CD14-positive monocyte (primary cell): ENCODE measurements at regions not wholly inside any gene's neighbourhood (a gene's known extent, or its start where the extent isn't known, plus 50 kb on each side); places are given as distances from the start of the nearest gene placed in this dataset.

ENCODE experiments used
- DNase-seq, 3 donors: peaks; one replicate each; pipeline ENCODE4 v3.0.0-alpha.2; 2011 to 2022
- H2AFZ ChIP-seq: 2 replicates; pipeline ENCODE4 v1.6.0; 2012; ENCODE audit warnings: mild to moderate bottlenecking, low read depth, low read length, inconsistent platforms; ENCODE audit not compliant: insufficient read depth, poor library complexity, severe bottlenecking
- H3K27ac ChIP-seq, 2 donors: 1 replicate in 1 of 2; 2 replicates in 1 of 2; pipeline ENCODE4 v1.5.1; 2012 to 2013; ENCODE audit warnings: low read length in 2 of 2, control low read depth in 1 of 2, inconsistent platforms in 1 of 2, low read depth in 1 of 2, mild to moderate bottlenecking in 1 of 2
- H3K27me3 ChIP-seq, 2 donors: one replicate each; pipeline versions ENCODE4 v1.6.0 to v1.6.1; 2011 to 2013; ENCODE audit warnings: low read length in 2 of 2; ENCODE audit not compliant: control insufficient read depth in 2 of 2, insufficient read depth in 2 of 2
- H3K36me3 ChIP-seq, 2 donors: replicated peaks in 1 of 2; 1 replicate in 1 of 2; 2 replicates in 1 of 2; pipeline versions ENCODE4 v1.5.1 to v1.6.1; 2012 to 2013; ENCODE audit warnings: low read length in 2 of 2, control low read depth in 1 of 2, inconsistent platforms in 1 of 2, mild to moderate bottlenecking in 1 of 2; ENCODE audit not compliant: insufficient read depth in 2 of 2, control insufficient read depth in 1 of 2
- H3K4me1 ChIP-seq, 2 donors: 1 replicate in 1 of 2; 2 replicates in 1 of 2; pipeline versions ENCODE4 v1.5.1 to v1.6.1; 2012 to 2013; ENCODE audit warnings: low read length in 2 of 2, control low read depth in 1 of 2, inconsistent platforms in 1 of 2, mild to moderate bottlenecking in 1 of 2, moderate library complexity in 1 of 2; ENCODE audit not compliant: insufficient read depth in 2 of 2, control insufficient read depth in 1 of 2
- H3K4me2 ChIP-seq: replicated peaks from 2 replicates; pipeline ENCODE3; 2012; ENCODE audit warnings: low read length, moderate library complexity, mild to moderate bottlenecking; ENCODE audit not compliant: poor library complexity, severe bottlenecking; ENCODE audit errors: extremely low read depth
- H3K4me3 ChIP-seq, 3 experiments: fragments of 200-600 bp in 1 of 3; sonication (generic) in 1 of 3; replicated peaks in 1 of 3; 1 replicate in 2 of 3; 2 replicates in 1 of 3; pipeline ENCODE4 v1.5.1; 2011 to 2013; ENCODE audit warnings: low read length in 3 of 3, mild to moderate bottlenecking in 3 of 3, control low read depth in 2 of 3, low read depth in 2 of 3, inconsistent platforms in 1 of 3, moderate library complexity in 1 of 3
- H3K79me2 ChIP-seq: 2 replicates; pipeline ENCODE4 v1.6.0; 2012; ENCODE audit warnings: mild to moderate bottlenecking, control low read depth, inconsistent platforms, low read length, moderate library complexity; ENCODE audit not compliant: insufficient read depth
- H3K9ac ChIP-seq: 2 replicates; pipeline ENCODE4 v1.6.0; 2017; ENCODE audit warnings: low read length, mild to moderate bottlenecking; ENCODE audit not compliant: insufficient read depth, poor library complexity, severe bottlenecking
- H3K9me3 ChIP-seq, 2 donors: replicated peaks in 1 of 2; 1 replicate in 1 of 2; 2 replicates in 1 of 2; pipeline versions ENCODE4 v1.5.1 to v1.6.1; 2012 to 2013; ENCODE audit warnings: low read length in 2 of 2, control low read depth in 1 of 2; ENCODE audit not compliant: control insufficient read depth in 1 of 2, insufficient read depth in 1 of 2
- H4K20me1 ChIP-seq: 2 replicates; pipeline ENCODE4 v1.6.0; 2012; ENCODE audit warnings: mild to moderate bottlenecking, low read length, control low read depth, moderate library complexity; ENCODE audit not compliant: insufficient read depth
- H3K27ac Mint-ChIP-seq, 7 donors: one replicate each; pipeline ENCODE4 v1.8.0; 2020; ENCODE audit warnings: mild to moderate bottlenecking in 7 of 7, mixed read lengths in 7 of 7, moderate library complexity in 6 of 7, inconsistent platforms in 2 of 7
- H3K27me3 Mint-ChIP-seq, 3 donors: one replicate each; pipeline ENCODE4 v1.8.0; 2021 to 2022; ENCODE audit warnings: low read depth in 3 of 3, mild to moderate bottlenecking in 3 of 3, mixed read lengths in 3 of 3, moderate library complexity in 3 of 3, inconsistent platforms in 1 of 3
- H3K36me3 Mint-ChIP-seq, 2 donors: one replicate each; pipeline ENCODE4 v1.8.0; 2020; ENCODE audit warnings: mixed read lengths in 2 of 2, inconsistent platforms in 1 of 2, mild to moderate bottlenecking in 1 of 2
- H3K4me1 Mint-ChIP-seq: one replicate; pipeline ENCODE4 v1.8.0; 2020; ENCODE audit warnings: mild to moderate bottlenecking, mixed read lengths
- H3K4me3 Mint-ChIP-seq, 2 donors: one replicate each; pipeline ENCODE4 v1.8.0; 2020; ENCODE audit warnings: mild to moderate bottlenecking in 2 of 2, mixed read lengths in 2 of 2, moderate library complexity in 1 of 2
- H3K9me3 Mint-ChIP-seq, 7 donors: one replicate each; pipeline ENCODE4 v1.8.0; 2020 to 2022; ENCODE audit warnings: mixed read lengths in 7 of 7, mild to moderate bottlenecking in 6 of 7, moderate library complexity in 6 of 7, inconsistent platforms in 2 of 7
- WGBS: methylation state at CpG from one replicate; pipeline ENCODE4 v1.1.5; 2013; ENCODE audit warnings: missing lambda C conversion rate; ENCODE audit not compliant: insufficient coverage; 5-methylcytosine and 5-hydroxymethylcytosine counted together
- intact Hi-C, 2 donors: fragments of 100-400 bp; cut with micrococcal nuclease; formaldehyde crosslinking; loops; one replicate each; pipeline versions ENCODE4 v1.15.0 to v1.15.1; 2023
- TF ChIP-seq, protein P1 (sequence below): fragments of 200-600 bp; IDR thresholded peaks from one replicate; pipeline ENCODE4 v1.8.0; 2022; ENCODE audit warnings: antibody characterized with exemption, mild to moderate bottlenecking

DNA sequence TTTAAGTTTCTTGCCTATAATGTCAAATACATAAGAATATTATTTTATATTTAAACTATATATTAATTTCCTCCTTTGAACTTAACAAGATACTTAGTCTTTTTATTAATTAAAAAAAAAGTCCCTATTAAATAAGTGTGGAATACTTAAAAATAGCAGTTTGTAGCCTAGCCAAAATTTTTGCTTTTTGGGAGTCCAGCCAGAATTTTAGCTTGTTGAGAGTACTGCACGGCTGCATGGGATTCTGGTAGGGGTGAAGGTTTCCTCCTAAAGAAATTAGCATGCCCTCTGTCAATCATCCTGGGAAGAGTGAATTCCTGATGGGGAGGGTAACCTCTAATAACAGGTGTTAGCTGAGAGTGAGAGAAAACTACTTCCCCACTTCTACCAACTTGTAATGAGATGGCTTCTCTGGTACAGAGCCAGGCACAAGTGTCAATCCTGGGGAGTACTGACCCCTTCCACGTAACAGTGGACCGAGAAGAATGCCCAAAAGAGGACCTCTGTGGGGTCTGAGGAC, 195.7 kb downstream of the SPRY2 start:
- peaks cover 0 to 10% (median 5%) of the 10 kb centered on the region in 7 donors for H3K9me3 Mint-ChIP-seq
- WGBS = no CpG with 5 or more reads among the region's 3 CpGs
- H3K4me1 Mint-ChIP-seq = no peaks in the 10 kb centered on the region
- TF ChIP-seq, protein P1, sequence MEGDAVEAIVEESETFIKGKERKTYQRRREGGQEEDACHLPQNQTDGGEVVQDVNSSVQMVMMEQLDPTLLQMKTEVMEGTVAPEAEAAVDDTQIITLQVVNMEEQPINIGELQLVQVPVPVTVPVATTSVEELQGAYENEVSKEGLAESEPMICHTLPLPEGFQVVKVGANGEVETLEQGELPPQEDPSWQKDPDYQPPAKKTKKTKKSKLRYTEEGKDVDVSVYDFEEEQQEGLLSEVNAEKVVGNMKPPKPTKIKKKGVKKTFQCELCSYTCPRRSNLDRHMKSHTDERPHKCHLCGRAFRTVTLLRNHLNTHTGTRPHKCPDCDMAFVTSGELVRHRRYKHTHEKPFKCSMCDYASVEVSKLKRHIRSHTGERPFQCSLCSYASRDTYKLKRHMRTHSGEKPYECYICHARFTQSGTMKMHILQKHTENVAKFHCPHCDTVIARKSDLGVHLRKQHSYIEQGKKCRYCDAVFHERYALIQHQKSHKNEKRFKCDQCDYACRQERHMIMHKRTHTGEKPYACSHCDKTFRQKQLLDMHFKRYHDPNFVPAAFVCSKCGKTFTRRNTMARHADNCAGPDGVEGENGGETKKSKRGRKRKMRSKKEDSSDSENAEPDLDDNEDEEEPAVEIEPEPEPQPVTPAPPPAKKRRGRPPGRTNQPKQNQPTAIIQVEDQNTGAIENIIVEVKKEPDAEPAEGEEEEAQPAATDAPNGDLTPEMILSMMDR = no peak
- H3K36me3 Mint-ChIP-seq = no peaks in the 10 kb centered on the region
- H3K4me1 ChIP-seq = no peaks in the 10 kb centered on the region
- H3K27me3 Mint-ChIP-seq = peaks cover 0 to 4% (median 2%) of the 10 kb centered on the region in 3 donors
- no peaks in the 10 kb centered on the region for H3K79me2 ChIP-seq
- H3K9me3 ChIP-seq = no peaks in the 10 kb centered on the region
- no peak overlapping the region for H3K4me3 ChIP-seq
- H2AFZ ChIP-seq = no peak overlapping the region
- no peak overlapping the region for H3K4me2 ChIP-seq
- H3K9ac ChIP-seq = no peak overlapping the region
- intact Hi-C loops = no loop called here
- H4K20me1 ChIP-seq = no peaks in the 10 kb centered on the region
- DNase-seq = no peak
- no peaks in the 10 kb centered on the region for H3K27me3 ChIP-seq
- no peak overlapping the region for H3K27ac Mint-ChIP-seq
- H3K27ac ChIP-seq = no peak overlapping the region
- no peak overlapping the region for H3K4me3 Mint-ChIP-seq
- no peaks in the 10 kb centered on the region for H3K36me3 ChIP-seq

DNA sequence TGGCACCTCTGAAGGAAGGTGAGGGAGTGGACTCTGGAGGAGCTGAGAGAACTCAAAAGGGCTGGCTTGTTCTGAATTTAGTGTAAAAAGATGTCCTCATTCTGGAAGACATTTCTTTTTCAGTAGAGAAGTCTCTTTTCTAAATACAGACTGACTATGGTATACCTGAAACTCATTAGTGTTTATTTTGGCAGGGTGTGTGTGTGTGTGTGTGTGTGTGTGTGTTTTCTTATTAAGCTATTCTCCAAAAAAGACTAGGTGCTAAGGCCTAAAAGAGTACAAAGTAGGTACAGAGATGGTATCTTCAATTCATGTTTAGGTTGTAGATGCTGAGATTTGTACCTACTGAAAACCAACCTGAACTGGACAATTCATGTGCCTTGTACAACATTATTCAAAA, 196.4 kb downstream of the SPRY2 start:
- Mint-ChIP-seq H3K27ac (peak overlapping the region in 1 of 7 donors; percentile 27), H3K4me3 (no peak overlapping the region), H3K27me3 (peaks cover 0 to 4% (median 2%) of the 10 kb centered on the region in 3 donors), H3K9me3 (peaks cover 0 to 10% (median 5%) of the 10 kb centered on the region in 7 donors), H3K4me1 (no peaks in the 10 kb centered on the region), H3K36me3 (no peaks in the 10 kb centered on the region)
- no peak overlapping the region for H2AFZ ChIP-seq
- H3K4me2 ChIP-seq = no peak overlapping the region
- H3K9ac ChIP-seq = no peak overlapping the region
- no peaks in the 10 kb centered on the region for H3K9me3 ChIP-seq
- no peaks in the 10 kb centered on the region for H3K27me3 ChIP-seq
- no peaks in the 10 kb centered on the region for H3K4me1 ChIP-seq
- no peaks in the 10 kb centered on the region for H3K79me2 ChIP-seq
- no peaks in the 10 kb centered on the region for H4K20me1 ChIP-seq
- TF ChIP-seq, protein P1 = no peak
- H3K4me3 ChIP-seq = no peak overlapping the region
- no peaks in the 10 kb centered on the region for H3K36me3 ChIP-seq
- DNase-seq = no peak
- intact Hi-C loops = no loop called here
- no peak overlapping the region for H3K27ac ChIP-seq
